HT-29 (cell line): ENCODE measurements at regions not wholly inside any gene's neighbourhood (a gene's known extent, or its start where the extent isn't known, plus 50 kb on each side); places are given as distances from the start of the nearest gene placed in this dataset.

ENCODE experiments used
- DNase-seq: peaks from one replicate; pipeline ENCODE4 v3.0.0-alpha.2; 2015; ENCODE audit warnings: low spot score

- DNase-seq = peak; percentile 29
These were observed 349.8 kb downstream of the ENC1 start for GRCh38 chr5:74290634-74291241.

DNA sequence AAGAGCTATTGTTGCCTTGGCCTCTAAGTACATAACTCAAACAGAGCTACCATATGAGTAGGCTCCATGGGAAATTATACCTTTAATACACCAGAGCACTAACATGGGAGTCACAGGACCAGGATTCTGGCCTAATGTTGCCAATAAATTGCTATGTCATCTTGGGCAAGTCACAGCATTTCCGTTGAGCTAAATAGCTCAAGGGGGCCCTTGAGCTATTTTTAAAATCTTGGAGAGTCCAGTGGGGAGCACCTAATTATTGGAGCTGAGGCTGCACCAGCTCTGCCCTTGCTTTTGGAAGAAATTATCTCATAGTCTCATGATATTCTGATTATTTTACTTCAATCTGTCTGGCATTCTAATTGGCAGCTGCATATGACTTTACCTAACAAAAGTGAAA lies 350.8 kb downstream of the ENC1 start:
- DNase-seq = no peak

DNA sequence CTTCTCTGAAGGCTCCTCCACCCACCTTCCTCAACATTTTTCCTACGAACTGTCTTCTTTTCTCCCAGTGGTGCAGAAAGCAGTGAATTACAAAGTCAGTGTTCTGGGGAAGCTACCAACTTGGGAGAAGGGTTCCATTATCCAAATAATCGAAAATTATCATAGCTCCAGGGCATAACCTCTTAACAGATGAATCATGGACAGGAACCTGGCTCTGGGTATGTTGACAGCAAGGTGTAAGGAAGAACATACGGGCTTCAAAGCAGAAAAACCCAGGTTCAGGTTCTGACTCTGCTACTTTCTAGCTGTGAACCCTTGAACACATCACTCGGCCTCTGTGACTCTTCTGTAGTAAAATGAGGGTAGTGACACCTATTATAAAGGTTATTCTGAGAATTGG lies 351.3 kb downstream of the ENC1 start:
- DNase-seq = no peak

DNA sequence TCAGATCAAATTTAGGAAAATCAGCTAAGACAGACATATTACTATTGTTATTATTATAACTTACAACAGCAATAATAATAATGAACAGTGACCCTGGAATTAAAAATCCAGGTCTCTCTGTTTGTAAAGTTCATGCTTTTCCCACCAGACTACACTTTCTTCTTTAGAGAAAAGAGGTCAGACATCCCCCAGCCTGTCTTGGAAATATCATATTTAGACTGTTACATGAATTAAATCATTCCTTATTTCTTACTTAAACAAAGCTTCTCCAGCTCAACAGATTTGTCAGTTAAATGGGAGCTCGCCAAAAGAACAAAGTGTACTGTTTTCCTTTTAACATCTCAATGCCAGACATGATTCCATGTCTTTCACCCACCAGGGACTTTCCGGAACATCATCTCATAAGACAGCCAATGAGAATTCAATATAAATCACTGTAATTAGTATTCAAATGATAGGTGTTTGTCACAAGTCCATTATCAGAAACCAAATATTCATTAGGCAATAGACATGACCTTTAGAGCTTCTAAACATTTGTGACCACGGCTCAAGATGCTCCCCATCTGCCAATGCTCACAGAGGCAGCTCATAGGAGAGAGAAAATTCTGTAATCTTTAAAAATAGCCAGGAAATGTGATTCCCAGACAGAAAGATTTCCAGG lies 351.9 kb downstream of the ENC1 start:
- DNase-seq = no peak

DNA sequence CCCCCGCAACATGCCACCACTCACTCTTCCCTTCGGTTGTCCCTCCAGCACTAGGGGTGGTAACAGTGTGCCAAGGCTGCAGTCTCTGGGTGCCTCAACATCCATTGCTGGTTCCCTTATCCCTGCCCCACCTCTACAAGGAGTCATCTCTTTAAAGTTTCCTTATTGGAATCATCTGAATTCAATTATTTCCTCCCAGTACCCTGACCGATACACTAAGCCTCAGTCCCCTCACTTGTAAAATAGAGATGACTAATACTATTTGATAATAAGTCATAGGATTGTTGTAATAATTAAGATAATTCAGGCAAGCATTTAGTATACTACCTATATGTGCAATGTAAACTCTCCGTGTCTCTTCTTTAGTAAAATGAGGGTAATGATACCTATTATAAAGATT lies 352.5 kb downstream of the ENC1 start:
- no peak for DNase-seq

DNA sequence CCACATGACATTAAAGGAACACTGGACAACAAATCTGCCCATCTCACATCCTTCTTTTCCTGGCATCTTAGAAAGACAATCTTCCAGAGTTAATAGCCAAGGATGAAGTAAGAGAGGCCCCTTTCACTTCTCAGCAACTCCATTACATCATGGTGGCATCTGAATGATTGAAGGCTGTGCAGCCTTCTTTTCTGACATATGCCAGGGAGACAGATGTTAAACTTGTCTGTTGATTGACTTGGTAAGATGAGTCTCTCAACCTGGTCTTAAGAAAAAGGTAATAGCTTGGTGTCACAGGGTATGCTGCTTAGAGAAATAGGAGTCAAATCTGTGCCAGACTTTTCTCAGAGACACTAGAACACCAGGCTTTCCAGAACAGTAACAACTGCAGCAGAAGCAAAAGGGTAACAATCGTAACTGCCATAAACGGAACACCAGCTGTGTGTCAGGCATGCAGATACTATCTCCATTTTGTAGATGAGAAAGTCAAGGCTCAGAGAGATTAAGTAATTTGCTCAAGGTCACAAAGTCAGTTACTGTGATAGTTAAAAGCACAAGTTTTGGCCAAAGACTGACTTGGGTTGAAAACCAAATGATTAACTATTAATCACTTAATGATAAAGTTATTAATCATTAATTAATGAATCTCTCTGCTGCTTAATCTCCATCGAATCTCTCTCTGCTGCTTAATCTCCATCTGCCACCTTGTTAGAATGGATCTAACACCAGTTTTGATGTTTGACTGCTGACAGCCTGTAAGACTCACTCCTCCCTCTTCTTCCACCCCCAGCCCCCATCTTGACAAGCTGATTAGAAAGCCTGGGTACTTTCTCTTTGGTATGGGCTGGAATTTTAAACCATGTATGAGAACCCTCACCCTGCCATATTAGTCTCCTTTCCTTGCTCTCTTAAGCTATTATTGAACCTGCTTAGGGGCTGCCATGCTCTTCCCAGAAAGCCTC lies 353.5 kb downstream of the ENC1 start:
- DNase-seq = no peak

DNA sequence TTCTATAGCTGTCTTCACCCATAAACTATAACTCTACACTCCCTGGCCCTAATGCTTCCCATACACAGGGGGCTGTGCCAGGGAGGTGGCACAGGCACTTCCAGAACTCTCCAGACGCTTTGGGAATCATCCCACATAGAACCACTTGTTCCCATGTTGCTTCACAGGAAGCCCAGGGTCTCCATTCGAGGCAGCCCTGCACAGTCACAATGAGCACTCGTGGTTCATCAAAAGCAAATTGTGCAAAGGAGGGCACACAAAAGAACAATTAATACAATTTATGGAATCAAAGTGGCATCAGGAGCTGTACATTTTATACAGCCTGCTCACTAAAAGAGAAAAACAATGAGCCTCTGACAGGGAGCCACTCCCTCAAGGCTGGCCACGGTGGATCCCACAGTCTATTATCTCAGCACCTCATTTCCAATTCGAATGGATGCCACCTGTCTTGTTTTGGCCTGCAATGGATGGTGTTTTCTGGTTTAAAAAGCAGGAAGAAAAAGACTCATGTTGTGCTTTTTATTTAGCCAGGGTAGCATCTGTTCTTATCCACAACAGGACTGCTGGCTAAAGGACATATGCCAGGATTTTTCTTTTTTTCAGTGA lies 354.8 kb downstream of the ENC1 start:
- DNase-seq = no peak

- no peak for DNase-seq
These were observed 358.0 kb downstream of the ENC1 start for GRCh38 chr5:74282490-74282889.

- no peak for DNase-seq
These were observed 359.4 kb downstream of the ENC1 start for GRCh38 chr5:74281166-74281565.

- DNase-seq = no peak
These were observed 360.2 kb downstream of the ENC1 start for GRCh38 chr5:74280306-74280705.

GRCh38 chr5:74279244-74279643 lies 361.3 kb downstream of the ENC1 start:
- DNase-seq = no peak

GRCh38 chr5:74277418-74277817 lies 363.1 kb downstream of the ENC1 start:
- DNase-seq = no peak

DNA sequence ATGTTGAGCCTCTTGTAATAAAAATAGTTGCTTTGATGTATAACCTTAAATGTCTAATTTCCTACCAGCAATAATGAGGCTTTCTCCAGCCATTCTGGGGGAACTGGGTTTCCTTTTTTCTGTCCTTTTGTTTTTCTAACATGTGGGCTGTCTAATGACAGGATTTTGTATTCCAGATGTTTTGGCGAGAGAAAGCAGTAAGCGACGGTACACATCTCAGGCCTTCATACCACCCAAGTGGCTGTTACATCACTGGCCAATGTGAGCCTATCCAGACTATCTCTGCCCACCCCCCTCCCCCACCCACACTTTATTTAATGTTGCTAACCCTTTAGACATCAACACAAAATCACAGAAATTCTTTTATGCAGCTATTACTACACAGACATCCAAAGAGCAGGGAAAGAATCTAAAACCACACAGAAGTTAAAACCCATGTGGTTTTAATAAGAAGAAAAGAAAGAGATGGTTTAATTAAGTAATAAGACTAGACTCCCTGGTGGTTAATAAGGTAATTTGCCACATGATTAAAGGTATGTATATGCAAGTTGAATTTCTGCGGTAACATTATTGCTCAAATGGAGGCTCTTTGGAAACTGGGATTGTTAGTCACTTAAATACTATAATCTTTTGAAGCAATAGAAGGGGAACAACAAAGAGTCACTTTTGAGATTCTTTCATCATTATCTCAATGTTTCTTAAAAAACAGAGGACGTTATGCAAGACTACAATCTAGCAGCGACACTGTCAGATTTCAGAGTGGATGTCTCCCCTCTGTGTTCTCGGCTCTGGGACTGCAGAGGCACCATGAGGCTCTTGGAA lies 365.1 kb downstream of the ENC1 start:
- no peak for DNase-seq

GRCh38 chr5:74274326-74274725 lies 366.2 kb downstream of the ENC1 start:
- DNase-seq = no peak

GRCh38 chr5:74272831-74273451 lies 367.6 kb downstream of the ENC1 start:
- no peak for DNase-seq

GRCh38 chr5:74272024-74272775 lies 368.3 kb downstream of the ENC1 start:
- DNase-seq = no peak

- DNase-seq = no peak
These were observed 372.2 kb downstream of the ENC1 start for GRCh38 chr5:74268297-74268696.

DNA sequence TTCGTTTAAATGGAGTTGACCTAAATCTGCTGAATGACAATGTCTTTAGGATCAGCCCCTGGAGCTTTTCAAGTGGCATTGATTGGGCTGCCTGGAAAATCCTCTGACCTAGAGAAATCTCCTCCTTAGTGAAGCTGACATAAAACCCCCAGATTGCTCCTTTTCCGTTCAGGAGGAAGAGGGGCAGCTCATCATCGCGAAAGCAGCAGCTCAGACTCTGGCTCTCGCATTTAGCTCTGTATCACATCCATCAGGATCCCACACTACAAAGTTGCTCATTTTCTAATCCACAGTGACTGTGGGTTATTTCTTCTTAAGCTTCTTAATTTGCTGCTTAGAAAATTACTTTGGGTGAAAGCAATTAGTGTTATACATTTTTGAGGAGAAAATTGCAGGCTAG lies 373.7 kb downstream of the ENC1 start:
- no peak for DNase-seq

GRCh38 chr5:74266132-74266531 lies 374.4 kb downstream of the ENC1 start:
- no peak for DNase-seq
